A673 (cell line): ENCODE measurements at regions not wholly inside any gene's neighbourhood (a gene's known extent, or its start where the extent isn't known, plus 50 kb on each side); places are given as distances from the start of the nearest gene placed in this dataset.

Experiments used
- EZH2 ChIP-seq: fragments of 200-600 bp; sonication (generic); IDR thresholded peaks from 2 replicates; pipeline ENCODE4 v1.6.1; 2017; ENCODE audit warnings: borderline replicate concordance, low read depth, mild to moderate bottlenecking, mixed read lengths, antibody characterized with exemption, low read length; ENCODE audit not compliant: poor library complexity, severe bottlenecking
- TF ChIP-seq, protein P1 (sequence below): fragments of 300-800, 200-600 bp; sonication (generic); conservative IDR thresholded peaks from 2 replicates; pipeline ENCODE4 v1.5.1; 2017; ENCODE audit warnings: low read depth, mild to moderate bottlenecking, antibody characterized with exemption, low read length, moderate library complexity, mixed read lengths

DNA sequence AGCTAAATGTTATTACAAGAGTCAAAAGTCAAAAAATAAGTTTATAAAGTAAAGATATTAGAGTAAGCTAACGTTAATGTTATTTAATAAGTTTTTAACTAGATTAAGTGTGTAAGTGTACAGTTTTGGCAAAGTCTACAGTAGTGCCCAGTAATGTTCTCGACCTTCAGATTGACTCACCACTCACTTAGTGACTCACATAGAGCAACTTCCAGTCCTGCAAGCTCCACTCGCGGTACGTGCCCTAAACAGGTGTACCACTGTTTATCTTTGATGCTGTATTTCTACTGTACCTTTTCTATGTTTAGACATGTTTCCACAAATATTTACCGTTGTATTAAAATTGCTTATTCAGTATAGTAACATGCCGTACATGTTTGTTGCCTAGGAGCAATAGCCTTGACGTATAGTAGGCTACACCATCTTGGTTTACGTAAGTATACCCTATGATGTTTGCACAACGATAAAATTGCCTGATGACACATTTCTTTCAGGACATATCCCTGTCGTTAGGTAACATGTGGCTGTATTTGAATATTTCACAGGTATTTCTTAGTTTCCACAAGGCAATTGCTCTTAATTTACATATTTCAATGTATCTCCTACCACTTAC lies 1641.9 kb upstream of the PIK3C3 start:
- TF ChIP-seq, protein P1, sequence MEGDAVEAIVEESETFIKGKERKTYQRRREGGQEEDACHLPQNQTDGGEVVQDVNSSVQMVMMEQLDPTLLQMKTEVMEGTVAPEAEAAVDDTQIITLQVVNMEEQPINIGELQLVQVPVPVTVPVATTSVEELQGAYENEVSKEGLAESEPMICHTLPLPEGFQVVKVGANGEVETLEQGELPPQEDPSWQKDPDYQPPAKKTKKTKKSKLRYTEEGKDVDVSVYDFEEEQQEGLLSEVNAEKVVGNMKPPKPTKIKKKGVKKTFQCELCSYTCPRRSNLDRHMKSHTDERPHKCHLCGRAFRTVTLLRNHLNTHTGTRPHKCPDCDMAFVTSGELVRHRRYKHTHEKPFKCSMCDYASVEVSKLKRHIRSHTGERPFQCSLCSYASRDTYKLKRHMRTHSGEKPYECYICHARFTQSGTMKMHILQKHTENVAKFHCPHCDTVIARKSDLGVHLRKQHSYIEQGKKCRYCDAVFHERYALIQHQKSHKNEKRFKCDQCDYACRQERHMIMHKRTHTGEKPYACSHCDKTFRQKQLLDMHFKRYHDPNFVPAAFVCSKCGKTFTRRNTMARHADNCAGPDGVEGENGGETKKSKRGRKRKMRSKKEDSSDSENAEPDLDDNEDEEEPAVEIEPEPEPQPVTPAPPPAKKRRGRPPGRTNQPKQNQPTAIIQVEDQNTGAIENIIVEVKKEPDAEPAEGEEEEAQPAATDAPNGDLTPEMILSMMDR = no peak
- TF ChIP-seq EZH2 = no peak
